ENCODE measurements at regions not wholly inside any gene's neighbourhood (a gene's known extent, or its start where the extent isn't known, plus 50 kb on each side); places are given as distances from the start of the nearest gene placed in this dataset.

GRCh38 chr20:52852714-52853113 is 119.4 kb upstream of the TSHZ2 start (continued):
- no peak for TF ChIP-seq MLX (CRISPR knock-in tag; IDR thresholded peaks at IDR 0.05)

- Histone ChIP-seq H3K4me2 (ENCODE audit: low read depth, low read length) (no peak overlapping the region), H2AFZ (ENCODE audit: low read length) (no peak overlapping the region), H3K79me2 (ENCODE audit: insufficient read depth, low read length) (no peaks in the 10 kb centered on the region), H3K9ac (ENCODE audit: insufficient read depth, low read depth, low read length) (no peak overlapping the region), H4K20me1 (ENCODE audit: insufficient read depth, low read length) (no peaks in the 10 kb centered on the region), H3K4me1 (ENCODE audit: insufficient read depth, low read length) (peaks cover 8% of the 10 kb centered on the region), H3K4me3 (replicated peaks in 1 of 3; ENCODE audit: insufficient read depth in 1 of 3, low read depth in 2 of 3, low read length in 3 of 3) (no peak overlapping the region), H3K27ac (ENCODE audit: extremely low read length, insufficient read depth, low read length) (no peak overlapping the region), H3K9me3 (ENCODE audit: low read length) (peaks cover 18% of the 10 kb centered on the region), H3K27me3 (ENCODE audit: control insufficient read depth in 1 of 2, insufficient read depth in 2 of 2, low read length in 2 of 2) (no peaks in the 10 kb centered on the region), H3K36me3 (replicated peaks in 1 of 2; ENCODE audit: control insufficient read depth in 1 of 2, insufficient read depth in 2 of 2, low read length in 2 of 2) (no peaks in the 10 kb centered on the region)
- ChIA-PET CTCF (ENCODE audit: low intra/inter-chr PET ratio, low total read pairs) (no interaction called here), POLR2A (no interaction called here)
- DNase-seq (ENCODE audit: low spot score) (no peak), ATAC-seq (no peak), FAIRE-seq (no peak)
- 21% methylated on average over 2 of the region's 2 CpGs for WGBS (ENCODE audit: low lambda C conversion rate)
- in situ Hi-C loops (cut with HindIII; ENCODE audit: extremely low pct_ligation_motif_present, low pct_unique_long_range_greater_than_20kb) (no loop called here), intact Hi-C loops (cut with micrococcal nuclease; ENCODE audit: unreplicated experiment) (no loop called here)
- no TSS peak for BruUV-seq (replicated peaks)
- no peak for TF ChIP-seq ZBTB46 (CRISPR knock-in tag; IDR thresholded peaks at IDR 0.05; ENCODE audit: borderline replicate concordance)
- no peak for TF ChIP-seq TCF12 (IDR thresholded peaks at IDR 0.05)
- no peak for TF ChIP-seq TCF12 (CRISPR knock-in tag; IDR thresholded peaks at IDR 0.05)
- no peak for TF ChIP-seq AKAP8 (CRISPR knock-in tag; IDR thresholded peaks at IDR 0.05)
- TF ChIP-seq SIX4 (CRISPR knock-in tag; IDR thresholded peaks at IDR 0.05): no peak
- no peak for TF ChIP-seq ZNF343 (CRISPR knock-in tag; IDR thresholded peaks at IDR 0.05)
- no peak for TF ChIP-seq HDAC6 (IDR thresholded peaks at IDR 0.05; ENCODE audit: low read depth, low read length)
- no peak for TF ChIP-seq HNRNPL (IDR thresholded peaks at IDR 0.05; ENCODE audit: low read depth, low read length)
- no peak for TF ChIP-seq ZUFSP (CRISPR knock-in tag; IDR thresholded peaks at IDR 0.05; ENCODE audit: borderline replicate concordance)
- TF ChIP-seq RARG (CRISPR knock-in tag; IDR thresholded peaks at IDR 0.05; ENCODE audit: low read depth): no peak
- TF ChIP-seq FOSL2 (CRISPR knock-in tag; IDR thresholded peaks at IDR 0.05): no peak
- no peak for TF ChIP-seq RELA (CRISPR knock-in tag; IDR thresholded peaks at IDR 0.05)
These were observed 124.3 kb upstream of the TSHZ2 start for GRCh38 chr20:52847731-52848359.
